Tibial nerve (tissue), 4 donors: ENCODE measurements at regions not wholly inside any gene's neighbourhood (a gene's known extent, or its start where the extent isn't known, plus 50 kb on each side); places are given as distances from the start of the nearest gene placed in this dataset.

Source experiments
- CTCF ChIP-seq, 5 experiments: fragments of 200-600 bp in 3 of 5; fragments of 450-650 bp in 2 of 5; sonication (generic) in 3 of 5; IDR thresholded peaks; one replicate each; pipeline ENCODE4 v1.5.1; 2016 to 2019; ENCODE audit warnings: antibody characterized with exemption in 5 of 5, mild to moderate bottlenecking in 3 of 5, moderate library complexity in 2 of 5
- EP300 ChIP-seq, 2 donors: sonication (generic); formaldehyde crosslinking; IDR thresholded peaks; one replicate each; pipeline ENCODE4 v1.6.1; 2017; ENCODE audit warnings: antibody characterized with exemption in 2 of 2, mild to moderate bottlenecking in 1 of 2
- POLR2A ChIP-seq, 2 donors: fragments of 450-650 bp; IDR thresholded peaks; one replicate each; pipeline ENCODE4 v1.6.1; 2017; ENCODE audit warnings: antibody characterized with exemption in 2 of 2, mild to moderate bottlenecking in 2 of 2, moderate library complexity in 2 of 2

- TF ChIP-seq CTCF (IDR thresholded peaks at IDR 0.05) (no peak), POLR2A (IDR thresholded peaks at IDR 0.05) (no peak), EP300 (IDR thresholded peaks at IDR 0.05) (no peak)
Observed at GRCh38 chr3:170731281-170731680, 138.7 kb downstream of the RPL22L1 start.
